ENCODE measurements at regions not wholly inside any gene's neighbourhood (a gene's known extent, or its start where the extent isn't known, plus 50 kb on each side); places are given as distances from the start of the nearest gene placed in this dataset.
"Not testable (repeated sequence)": the region's sequence is repeated elsewhere in the genome, so short reads cannot be mapped to it uniquely, and the experiment has no call there.

DNA sequence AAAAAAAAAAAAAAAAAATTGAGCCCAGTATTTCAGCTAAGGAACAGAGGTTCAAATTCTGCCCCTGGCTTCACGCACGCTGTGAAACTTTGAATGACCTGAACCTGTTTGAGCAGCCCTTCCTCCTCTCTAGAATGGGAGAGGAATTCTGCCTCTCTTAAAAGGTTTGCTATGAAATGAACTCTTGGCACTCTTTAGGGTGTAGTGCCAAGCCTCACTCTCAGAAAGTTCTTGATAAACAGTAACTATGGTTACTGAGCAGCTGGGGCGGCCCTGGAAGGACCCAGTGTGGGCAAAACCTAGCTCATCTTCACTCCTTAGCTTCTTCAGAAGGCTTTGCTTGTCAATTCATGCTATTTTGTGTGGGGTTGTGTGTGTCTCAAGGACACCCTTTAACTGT is 73.7 kb downstream of the GEMIN8 start:
- Histone ChIP-seq H3K36me3 (ENCODE audit: control insufficient read depth in 1 of 2, insufficient read depth in 2 of 2, low read depth in 1 of 2, low read length in 2 of 2) (no peaks in the 10 kb centered on the region), H3K4me1 (ENCODE audit: control insufficient read depth, insufficient read depth, low read depth, low read length) (no peaks in the 10 kb centered on the region), H2BK5ac (ENCODE audit: low read depth, low read length, poor library complexity, severe bottlenecking) (no peak overlapping the region), H3K4me2 (ENCODE audit: low read length, poor library complexity, severe bottlenecking) (no peak overlapping the region), H3K27me3 (ENCODE audit: control insufficient read depth in 1 of 2, insufficient read depth in 1 of 2, low read length in 2 of 2) (peaks cover 0 to 61% of the 10 kb centered on the region in 2 experiments), H2AFZ (ENCODE audit: low read depth, low read length) (no peak overlapping the region), H3K4ac (ENCODE audit: low read depth in 1 of 2, low read length in 2 of 2) (no peak overlapping the region), H4K8ac (ENCODE audit: low read length) (no peak overlapping the region), H3K9ac (ENCODE audit: low read length) (no peak overlapping the region), H3K14ac (ENCODE audit: low read length in 2 of 2) (no peak overlapping the region), H4K91ac (ENCODE audit: low read length) (no peak overlapping the region), H3K23ac (ENCODE audit: low read length in 2 of 2) (no peak overlapping the region), H3K27ac (ENCODE audit: low read length, poor library complexity, severe bottlenecking) (no peak overlapping the region), H3K79me1 (replicated peaks; ENCODE audit: low read length, poor library complexity, severe bottlenecking) (no peaks in the 10 kb centered on the region), H2AK5ac (ENCODE audit: low read length, severe bottlenecking) (no peak overlapping the region), H3K9me3 (ENCODE audit: control insufficient read depth, low read length) (no peaks in the 10 kb centered on the region), H2BK120ac (ENCODE audit: low read depth, low read length) (no peak overlapping the region), H2BK15ac (ENCODE audit: low read depth, poor library complexity, severe bottlenecking) (no peak overlapping the region), H2BK12ac (ENCODE audit: low read length in 2 of 2) (no peak overlapping the region), H3K4me3 (ENCODE audit: insufficient read depth in 1 of 2, low read depth in 1 of 2, low read length in 2 of 2) (no peak overlapping the region), H3K18ac (ENCODE audit: low read depth in 1 of 2, low read length in 2 of 2) (no peak overlapping the region)
- no peak for DNase-seq
- no CpG with 5 or more reads among the region's 3 CpGs for WGBS

GRCh38 chrX:13955095-13955647 is 74.5 kb downstream of the GEMIN8 start:
- Histone ChIP-seq H2AK5ac (ENCODE audit: low read length, severe bottlenecking) (no peak overlapping the region), H2BK120ac (ENCODE audit: low read depth, low read length) (no peak overlapping the region), H3K9ac (ENCODE audit: low read length) (no peak overlapping the region), H3K4me2 (ENCODE audit: low read length, poor library complexity, severe bottlenecking) (no peak overlapping the region), H3K36me3 (ENCODE audit: control insufficient read depth in 1 of 2, insufficient read depth in 2 of 2, low read depth in 1 of 2, low read length in 2 of 2) (no peaks in the 10 kb centered on the region), H3K4ac (ENCODE audit: low read depth in 1 of 2, low read length in 2 of 2) (no peak overlapping the region), H3K4me1 (ENCODE audit: control insufficient read depth, insufficient read depth, low read depth, low read length) (no peaks in the 10 kb centered on the region), H4K91ac (ENCODE audit: low read length) (no peak overlapping the region), H4K8ac (ENCODE audit: low read length) (no peak overlapping the region), H2BK5ac (ENCODE audit: low read depth, low read length, poor library complexity, severe bottlenecking) (no peak overlapping the region), H2BK12ac (ENCODE audit: low read length in 2 of 2) (no peak overlapping the region), H3K79me1 (replicated peaks; ENCODE audit: low read length, poor library complexity, severe bottlenecking) (no peaks in the 10 kb centered on the region), H2BK15ac (ENCODE audit: low read depth, poor library complexity, severe bottlenecking) (no peak overlapping the region), H3K14ac (ENCODE audit: low read length in 2 of 2) (peak overlapping the region in 1 of 2 experiments; percentile 20), H3K27me3 (ENCODE audit: control insufficient read depth in 1 of 2, insufficient read depth in 1 of 2, low read length in 2 of 2) (peaks cover 0 to 60% of the 10 kb centered on the region in 2 experiments), H3K18ac (ENCODE audit: low read depth in 1 of 2, low read length in 2 of 2) (no peak overlapping the region), H3K23ac (ENCODE audit: low read length in 2 of 2) (no peak overlapping the region), H2AFZ (ENCODE audit: low read depth, low read length) (no peak overlapping the region), H3K27ac (ENCODE audit: low read length, poor library complexity, severe bottlenecking) (no peak overlapping the region), H3K9me3 (ENCODE audit: control insufficient read depth, low read length) (no peaks in the 10 kb centered on the region), H3K4me3 (ENCODE audit: insufficient read depth in 1 of 2, low read depth in 1 of 2, low read length in 2 of 2) (no peak overlapping the region)
- WGBS, result 81% methylated on average over 5 of the region's 6 CpGs
- DNase-seq, result no peak

DNA sequence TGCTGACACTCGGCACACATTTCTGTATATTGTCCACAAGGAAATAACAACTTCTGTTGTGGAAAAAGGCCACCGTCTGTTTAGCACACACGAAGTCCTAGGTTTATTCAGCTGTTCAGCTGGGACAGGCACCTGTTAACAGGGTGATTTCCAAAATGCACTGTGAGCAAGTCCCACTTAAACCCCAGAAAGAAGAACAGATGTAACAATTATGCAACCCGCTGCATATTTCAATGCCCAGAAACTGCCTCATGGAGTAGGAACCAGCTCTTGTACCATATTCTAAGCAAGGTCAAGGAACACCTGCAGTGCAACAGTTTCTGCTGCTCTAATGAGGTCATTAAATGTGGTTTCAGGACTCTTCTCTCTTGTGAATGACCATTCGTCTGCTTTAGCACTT is 77.1 kb downstream of the GEMIN8 start:
- H3K27ac ChIP-seq (ENCODE audit: low read length, poor library complexity, severe bottlenecking), result no peak overlapping the region
- no peak overlapping the region for H4K91ac ChIP-seq (ENCODE audit: low read length)
- H2BK12ac ChIP-seq (ENCODE audit: low read length in 2 of 2), result no peak overlapping the region
- no peak overlapping the region for H3K14ac ChIP-seq (ENCODE audit: low read length in 2 of 2)
- H3K9ac ChIP-seq (ENCODE audit: low read length), result no peak overlapping the region
- H3K4ac ChIP-seq (ENCODE audit: low read depth in 1 of 2, low read length in 2 of 2), result no peak overlapping the region
- no peak overlapping the region for H2AK5ac ChIP-seq (ENCODE audit: low read length, severe bottlenecking)
- no peak overlapping the region for H2BK5ac ChIP-seq (ENCODE audit: low read depth, low read length, poor library complexity, severe bottlenecking)
- no peak overlapping the region for H3K23ac ChIP-seq (ENCODE audit: low read length in 2 of 2)
- no peaks in the 10 kb centered on the region for H3K9me3 ChIP-seq (ENCODE audit: control insufficient read depth, low read length)
- no peaks in the 10 kb centered on the region for H3K36me3 ChIP-seq (ENCODE audit: control insufficient read depth in 1 of 2, insufficient read depth in 2 of 2, low read depth in 1 of 2, low read length in 2 of 2)
- no peaks in the 10 kb centered on the region for H3K4me1 ChIP-seq (ENCODE audit: control insufficient read depth, insufficient read depth, low read depth, low read length)
- H2AFZ ChIP-seq (ENCODE audit: low read depth, low read length), result no peak overlapping the region
- no peak overlapping the region for H2BK120ac ChIP-seq (ENCODE audit: low read depth, low read length)
- no peak overlapping the region for H3K4me2 ChIP-seq (ENCODE audit: low read length, poor library complexity, severe bottlenecking)
- 89% methylated on average over 4 of the region's 5 CpGs for WGBS
- H3K4me3 ChIP-seq (ENCODE audit: insufficient read depth in 1 of 2, low read depth in 1 of 2, low read length in 2 of 2), result no peak overlapping the region
- H2BK15ac ChIP-seq (ENCODE audit: low read depth, poor library complexity, severe bottlenecking), result no peak overlapping the region
- peaks cover 0 to 48% of the 10 kb centered on the region in 2 experiments for H3K27me3 ChIP-seq (ENCODE audit: control insufficient read depth in 1 of 2, insufficient read depth in 1 of 2, low read length in 2 of 2)
- DNase-seq, result no peak
- no peaks in the 10 kb centered on the region for H3K79me1 ChIP-seq (replicated peaks; ENCODE audit: low read length, poor library complexity, severe bottlenecking)
- H3K18ac ChIP-seq (ENCODE audit: low read depth in 1 of 2, low read length in 2 of 2), result no peak overlapping the region
- no peak overlapping the region for H4K8ac ChIP-seq (ENCODE audit: low read length)

GRCh38 chrX:13946223-13946622 is 83.5 kb downstream of the GEMIN8 start:
- H3K27ac ChIP-seq (ENCODE audit: low read length, poor library complexity, severe bottlenecking); H3K4me3 ChIP-seq (ENCODE audit: insufficient read depth in 1 of 2, low read depth in 1 of 2, low read length in 2 of 2); H2BK5ac ChIP-seq (ENCODE audit: low read depth, low read length, poor library complexity, severe bottlenecking); H4K8ac ChIP-seq (ENCODE audit: low read length); H2BK120ac ChIP-seq (ENCODE audit: low read depth, low read length); H3K23ac ChIP-seq (ENCODE audit: low read length in 2 of 2); H3K79me1 ChIP-seq (replicated peaks; ENCODE audit: low read length, poor library complexity, severe bottlenecking); H3K18ac ChIP-seq (ENCODE audit: low read depth in 1 of 2, low read length in 2 of 2); H3K4me2 ChIP-seq (ENCODE audit: low read length, poor library complexity, severe bottlenecking); H2AK5ac ChIP-seq (ENCODE audit: low read length, severe bottlenecking); H3K36me3 ChIP-seq (ENCODE audit: control insufficient read depth in 1 of 2, insufficient read depth in 2 of 2, low read depth in 1 of 2, low read length in 2 of 2); H3K4ac ChIP-seq (ENCODE audit: low read depth in 1 of 2, low read length in 2 of 2); H3K14ac ChIP-seq (ENCODE audit: low read length in 2 of 2); H2AFZ ChIP-seq (ENCODE audit: low read depth, low read length); DNase-seq; H2BK12ac ChIP-seq (ENCODE audit: low read length in 2 of 2); H2BK15ac ChIP-seq (ENCODE audit: low read depth, poor library complexity, severe bottlenecking); H4K91ac ChIP-seq (ENCODE audit: low read length); H3K9me3 ChIP-seq (ENCODE audit: control insufficient read depth, low read length); H3K4me1 ChIP-seq (ENCODE audit: control insufficient read depth, insufficient read depth, low read depth, low read length); H3K9ac ChIP-seq (ENCODE audit: low read length): not testable (repeated sequence)
- peaks cover 0 to 33% of the 10 kb centered on the region in 2 experiments for H3K27me3 ChIP-seq (ENCODE audit: control insufficient read depth in 1 of 2, insufficient read depth in 1 of 2, low read length in 2 of 2)
- no CpG with 5 or more reads among the region's 6 CpGs for WGBS

Data from mesenchymal stem cell (in vitro differentiated cells and primary cell).